HepG2 (cell line): ENCODE measurements at regions not wholly inside any gene's neighbourhood (a gene's known extent, or its start where the extent isn't known, plus 50 kb on each side); places are given as distances from the start of the nearest gene placed in this dataset.

Experiments used
- ATAC-seq: fragments of 200-7000 bp; cut with Tn5 transposase; 3 replicates; pipeline ENCODE4 v1.9.1; 2020; ENCODE audit warnings: mild to moderate bottlenecking, moderate library complexity
- BruUV-seq: library from RNA; stranded (reverse); fragments of 400-500 nt; replicated peaks from 2 replicates; lab custom pipeline; 2021; lab: Mats Ljungman, UMichigan
- CTCF ChIA-PET: fragments of 300-600 bp; formaldehyde crosslinking; extraction: SDS; loops from one replicate; lab custom pipeline; 2021; ENCODE audit warnings: low total read pairs, inconsistent platforms, low intra/inter-chr PET ratio; lab: Yijun Ruan, JAX
- POLR2A ChIA-PET: fragments of 350-600 bp; sonication (Branson Sonifier 250); formaldehyde crosslinking; loops from one replicate; lab custom pipeline; 2020; ENCODE audit warnings: antibody characterized with exemption, inconsistent platforms; lab: Yijun Ruan, JAX
- DNase-seq: peaks from one replicate; pipeline ENCODE4 v3.0.0-alpha.2; 2015; ENCODE audit warnings: low spot score
- FAIRE-seq: peaks from 3 replicates; lab custom pipeline; 2011; peaks lifted over from hg19 to GRCh38; lab: Jason Lieb, UNC
- H2AFZ ChIP-seq: one replicate; pipeline ENCODE4 v1.6.1; 2011; ENCODE audit warnings: low read length, inconsistent platforms
- H3K27ac ChIP-seq: fragments of 300-600 bp; 3 replicates; pipeline ENCODE4 v1.8.0; 2011; ENCODE audit warnings: mixed run types, mild to moderate bottlenecking, mixed read lengths, low read length, inconsistent platforms; ENCODE audit not compliant: insufficient read depth; ENCODE audit errors: extremely low read length
- H3K27me3 ChIP-seq, 2 experiments: fragments of 200-600 bp in 1 of 2; 2 replicates in 1 of 2; 3 replicates in 1 of 2; pipeline versions ENCODE4 v1.6.0 to v1.8.0; 2011; ENCODE audit warnings: low read length in 2 of 2, mild to moderate bottlenecking in 2 of 2, moderate library complexity in 2 of 2, inconsistent platforms in 1 of 2; ENCODE audit not compliant: insufficient read depth in 2 of 2, control insufficient read depth in 1 of 2
- H3K36me3 ChIP-seq, 2 experiments: fragments of 200-600 bp in 1 of 2; replicated peaks in 1 of 2; 2 replicates in 1 of 2; 3 replicates in 1 of 2; pipeline versions ENCODE4 v1.5.1 to v1.8.0; 2011; ENCODE audit warnings: low read length in 2 of 2, inconsistent platforms in 1 of 2; ENCODE audit not compliant: insufficient read depth in 2 of 2, control insufficient read depth in 1 of 2
- H3K4me1 ChIP-seq: 2 replicates; pipeline ENCODE4 v1.5.1; 2012; ENCODE audit warnings: low read length, inconsistent platforms; ENCODE audit not compliant: insufficient read depth
- H3K4me2 ChIP-seq: 2 replicates; pipeline ENCODE4 v1.6.0; 2011; ENCODE audit warnings: low read depth, low read length, inconsistent platforms
- H3K4me3 ChIP-seq, 3 experiments: fragments of 200-600 bp in 1 of 3; sonication (generic), shearing (Covaris generic) in 1 of 3; replicated peaks in 1 of 3; 2 replicates each; pipeline ENCODE4 v1.5.1; 2011 to 2016; ENCODE audit warnings: low read length in 3 of 3, inconsistent platforms in 2 of 3, low read depth in 2 of 3, mild to moderate bottlenecking in 2 of 3, control low read depth in 1 of 3, mixed read lengths in 1 of 3; ENCODE audit not compliant: insufficient read depth in 1 of 3
- H3K79me2 ChIP-seq: one replicate; pipeline ENCODE4 v1.6.1; 2011; ENCODE audit warnings: low read length, inconsistent platforms; ENCODE audit not compliant: insufficient read depth
- H3K9ac ChIP-seq: 2 replicates; pipeline ENCODE4 v1.6.0; 2011; ENCODE audit warnings: mild to moderate bottlenecking, low read depth, low read length, inconsistent platforms; ENCODE audit not compliant: insufficient read depth
- H3K9me3 ChIP-seq: 2 replicates; pipeline ENCODE4 v1.5.1; 2012; ENCODE audit warnings: mild to moderate bottlenecking, low read length
- H4K20me1 ChIP-seq: 2 replicates; pipeline ENCODE4 v1.6.0; 2011; ENCODE audit warnings: inconsistent platforms, mild to moderate bottlenecking, low read length, moderate library complexity; ENCODE audit not compliant: insufficient read depth
- CBX1 ChIP-seq: IDR thresholded peaks from one replicate; pipeline ENCODE4 v1.6.1; 2016; ENCODE audit warnings: antibody characterized with exemption, low read depth
- EED ChIP-seq: sonication (generic); formaldehyde crosslinking; IDR thresholded peaks from 2 replicates; pipeline ENCODE4 v1.5.0; 2020; ENCODE audit warnings: mild to moderate bottlenecking, missing genetic modification reagents
- EZH2 ChIP-seq: conservative IDR thresholded peaks from 2 replicates; pipeline ENCODE4 v1.6.1; 2012; ENCODE audit warnings: mild to moderate bottlenecking, low read depth, low read length, moderate library complexity
- NRL ChIP-seq: sonication (generic); formaldehyde crosslinking; IDR thresholded peaks from 2 replicates; pipeline ENCODE4 v1.5.0; 2020; ENCODE audit warnings: missing genetic modification reagents, mild to moderate bottlenecking, moderate library complexity, borderline replicate concordance
- PRDM15 ChIP-seq: sonication (generic); formaldehyde crosslinking; IDR thresholded peaks from 2 replicates; pipeline ENCODE4 v1.4.0; 2020; ENCODE audit warnings: missing genetic modification reagents
- REXO4 ChIP-seq: sonication (generic); formaldehyde crosslinking; IDR thresholded peaks from 2 replicates; pipeline ENCODE4 v1.8.0; 2022; ENCODE audit warnings: missing genetic modification reagents, mild to moderate bottlenecking, borderline replicate concordance
- SNAPC5 ChIP-seq: sonication (generic); formaldehyde crosslinking; IDR thresholded peaks from 2 replicates; pipeline ENCODE4 v1.8.1; 2023; ENCODE audit warnings: mild to moderate bottlenecking, missing genetic modification reagents, borderline replicate concordance
- SOX6 ChIP-seq, 2 experiments: fragments of 450-650 bp in 1 of 2; sonication (generic) in 1 of 2; formaldehyde crosslinking in 1 of 2; IDR thresholded peaks; 2 replicates each; pipeline versions ENCODE4 v1.4.0 to v1.6.1; 2017 to 2020; ENCODE audit warnings: antibody characterized with exemption in 1 of 2, mild to moderate bottlenecking in 1 of 2, missing genetic modification reagents in 1 of 2
- SP4 ChIP-seq: sonication (generic); formaldehyde crosslinking; IDR thresholded peaks from 2 replicates; pipeline ENCODE4 v1.8.1; 2023; ENCODE audit warnings: mild to moderate bottlenecking, missing genetic modification reagents
- ZFP36 ChIP-seq: fragments of 150-350 bp; IDR thresholded peaks from 2 replicates; pipeline ENCODE4 v1.6.1; 2018; ENCODE audit warnings: borderline replicate concordance, low read length, low read depth; ENCODE audit not compliant: partially characterized antibody
- ZNF253 ChIP-seq: sonication (generic); formaldehyde crosslinking; IDR thresholded peaks from 2 replicates; pipeline ENCODE4 v1.8.0; 2022; ENCODE audit warnings: mild to moderate bottlenecking, missing genetic modification reagents, borderline replicate concordance
- ZNF460 ChIP-seq: sonication (generic); formaldehyde crosslinking; IDR thresholded peaks from 2 replicates; pipeline ENCODE4 v1.5.1; 2020; ENCODE audit warnings: missing genetic modification reagents, mild to moderate bottlenecking, borderline replicate concordance
- ZNF615 ChIP-seq: sonication (generic); formaldehyde crosslinking; IDR thresholded peaks from 2 replicates; pipeline ENCODE4 v1.5.0; 2020; ENCODE audit warnings: mild to moderate bottlenecking, missing genetic modification reagents, borderline replicate concordance
- WGBS: methylation state at CpG from one replicate; pipeline ENCODE4 v1.1.6; 2017; ENCODE audit warnings: low lambda C conversion rate; 5-methylcytosine and 5-hydroxymethylcytosine counted together
- in situ Hi-C: cut with HindIII; loops from 2 replicates; pipeline ENCODE4 v1.10.0; 2017; ENCODE audit warnings: low pct_unique_long_range_greater_than_20kb; ENCODE audit not compliant: extremely low pct_ligation_motif_present
- intact Hi-C: fragments of 100-400 bp; cut with micrococcal nuclease; formaldehyde crosslinking; loops from one replicate; pipeline ENCODE4 v1.10.0; 2022; ENCODE audit not compliant: unreplicated experiment

GRCh38 chr3:135366816-135367215, 571.8 kb downstream of the EPHB1 start:
- no TSS peak for BruUV-seq
- Histone ChIP-seq H2AFZ (no peak overlapping the region), H3K9ac (no peak overlapping the region), H3K4me3 (no peak overlapping the region), H3K4me2 (no peak overlapping the region), H3K27me3 (no peaks in the 10 kb centered on the region), H3K9me3 (no peaks in the 10 kb centered on the region), H4K20me1 (no peaks in the 10 kb centered on the region), H3K4me1 (no peaks in the 10 kb centered on the region), H3K36me3 (no peaks in the 10 kb centered on the region), H3K79me2 (no peaks in the 10 kb centered on the region), H3K27ac (no peak overlapping the region)
- no peak for FAIRE-seq
- WGBS: 14% methylated on average over 3 of the region's 3 CpGs
- in situ Hi-C loops (no loop called here), intact Hi-C loops (no loop called here)
- POLR2A ChIA-PET: no interaction called here
- DNase-seq: no peak
- TF ChIP-seq ZNF253 (CRISPR knock-in tag) (no peak), PRDM15 (CRISPR knock-in tag) (no peak), SP4 (CRISPR knock-in tag) (no peak), SNAPC5 (no peak), EZH2 (no peak)
- TF ChIP-seq, all 625 proteins: peak for 0
- CTCF ChIA-PET: no interaction called here
- no peak for ATAC-seq

- 1% methylated on average over 3 of the region's 3 CpGs for WGBS
- FAIRE-seq (no peak), DNase-seq (no peak), ATAC-seq (no peak)
- no peak overlapping the region for H3K9ac ChIP-seq
- no peak overlapping the region for H3K4me2 ChIP-seq
- no peaks in the 10 kb centered on the region for H4K20me1 ChIP-seq
- no peak overlapping the region for H3K4me3 ChIP-seq
- H3K9me3 ChIP-seq: no peaks in the 10 kb centered on the region
- intact Hi-C loops: no loop called here
- ChIA-PET POLR2A (no interaction called here), CTCF (no interaction called here)
- H3K4me1 ChIP-seq: no peaks in the 10 kb centered on the region
- no peak overlapping the region for H3K27ac ChIP-seq
- no TSS peak for BruUV-seq
- in situ Hi-C loops: no loop called here
- H3K27me3 ChIP-seq: no peaks in the 10 kb centered on the region
- H3K36me3 ChIP-seq: no peaks in the 10 kb centered on the region
- no peaks in the 10 kb centered on the region for H3K79me2 ChIP-seq
- H2AFZ ChIP-seq: no peak overlapping the region
- TF ChIP-seq ZFP36 (no peak), ZNF615 (CRISPR knock-in tag) (no peak), REXO4 (CRISPR knock-in tag) (no peak), CBX1 (no peak), EED (no peak), ZNF460 (CRISPR knock-in tag) (no peak), NRL (no peak), SOX6 (IDR thresholded peaks at IDR 0.05) (no peak), SOX6 (CRISPR knock-in tag; IDR thresholded peaks at IDR 0.05) (no peak)
Measured at GRCh38 chr3:135368316-135368715, 573.3 kb downstream of the EPHB1 start.
